Progenitor cell of endocrine pancreas (in vitro differentiated cells): ENCODE measurements at regions not wholly inside any gene's neighbourhood (a gene's known extent, or its start where the extent isn't known, plus 50 kb on each side); places are given as distances from the start of the nearest gene placed in this dataset.
"Not testable (repeated sequence)": the region's sequence is repeated elsewhere in the genome, so short reads cannot be mapped to it uniquely, and the experiment has no call there.

Experiments
- DNase-seq: peaks from one replicate; pipeline ENCODE4 v3.0.0; 2021; ENCODE audit warnings: low spot score; ENCODE audit not compliant: unreplicated experiment
- H3K27ac Mint-ChIP-seq: 2 replicates; pipeline ENCODE4 v1.8.0; 2021; ENCODE audit warnings: mild to moderate bottlenecking, moderate library complexity, mixed read lengths
- H3K27me3 Mint-ChIP-seq: 2 replicates; pipeline ENCODE4 v1.8.0; 2021; ENCODE audit warnings: mixed read lengths
- H3K36me3 Mint-ChIP-seq: 2 replicates; pipeline ENCODE4 v1.8.0; 2022; ENCODE audit warnings: mixed read lengths; ENCODE audit not compliant: insufficient read depth
- H3K4me1 Mint-ChIP-seq: 2 replicates; pipeline ENCODE4 v1.8.0; 2021; ENCODE audit warnings: low read depth, mixed read lengths
- H3K4me3 Mint-ChIP-seq: 2 replicates; pipeline ENCODE4 v1.8.0; 2021; ENCODE audit warnings: low read depth, mild to moderate bottlenecking, moderate library complexity, mixed read lengths
- H3K9me3 Mint-ChIP-seq: 2 replicates; pipeline ENCODE4 v1.8.0; 2021; ENCODE audit warnings: low read depth, mixed read lengths
- CTCF ChIP-seq: fragments of 200-600 bp; sonication (generic); IDR thresholded peaks from one replicate; pipeline ENCODE4 v1.5.0; 2021; ENCODE audit warnings: antibody characterized with exemption, mild to moderate bottlenecking; ENCODE audit not compliant: unreplicated experiment

DNA sequence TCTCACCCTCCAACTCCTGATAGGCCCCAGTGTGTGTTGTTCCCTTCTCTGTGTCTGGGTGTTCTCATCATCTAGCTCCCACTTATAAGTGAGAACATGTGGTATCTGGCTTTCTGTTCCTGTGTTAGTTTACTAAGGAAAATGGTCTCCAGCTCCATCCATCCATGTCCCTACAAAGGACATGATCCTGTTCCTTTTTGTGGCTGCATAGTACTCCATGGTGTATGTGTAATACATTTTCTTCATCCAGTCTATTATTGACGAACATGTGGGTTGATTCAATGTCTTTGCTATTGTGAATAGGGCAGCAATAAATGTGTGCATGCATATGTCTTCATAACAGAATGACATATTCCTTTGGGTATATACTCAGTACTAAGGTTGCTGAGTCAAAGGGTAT lies 1397.0 kb downstream of the UQCRFS1 start:
- H3K4me3 Mint-ChIP-seq = no peak overlapping the region
- peaks cover 60% of the 10 kb centered on the region for H3K9me3 Mint-ChIP-seq
- H3K27me3 Mint-ChIP-seq = no peaks in the 10 kb centered on the region
- DNase-seq = no peak
- TF ChIP-seq CTCF = no peak
- H3K27ac Mint-ChIP-seq = no peak overlapping the region
- peaks cover 2% of the 10 kb centered on the region for H3K36me3 Mint-ChIP-seq
- H3K4me1 Mint-ChIP-seq = no peaks in the 10 kb centered on the region

- not testable (repeated sequence) for H3K36me3 Mint-ChIP-seq, H3K27me3 Mint-ChIP-seq, H3K27ac Mint-ChIP-seq, DNase-seq, H3K4me3 Mint-ChIP-seq, H3K4me1 Mint-ChIP-seq
- peaks cover 63% of the 10 kb centered on the region for H3K9me3 Mint-ChIP-seq
Observed at GRCh38 chr19:27814834-27815233, 1398.1 kb downstream of the UQCRFS1 start.

- not testable (repeated sequence) for DNase-seq, H3K4me1 Mint-ChIP-seq, H3K4me3 Mint-ChIP-seq, H3K27ac Mint-ChIP-seq, H3K36me3 Mint-ChIP-seq, H3K27me3 Mint-ChIP-seq
- peaks cover 63% of the 10 kb centered on the region for H3K9me3 Mint-ChIP-seq
Observed at GRCh38 chr19:27814274-27814673, 1398.7 kb downstream of the UQCRFS1 start.

- Mint-ChIP-seq H3K9me3 (peaks cover 40% of the 10 kb centered on the region), H3K4me1 (no peaks in the 10 kb centered on the region), H3K27ac (no peak overlapping the region), H3K36me3 (peaks cover 22% of the 10 kb centered on the region), H3K4me3 (no peak overlapping the region), H3K27me3 (no peaks in the 10 kb centered on the region)
- DNase-seq = no peak
- TF ChIP-seq CTCF = no peak
Observed at GRCh38 chr19:27806471-27807070, 1406.4 kb downstream of the UQCRFS1 start.

- no peaks in the 10 kb centered on the region for H3K4me1 Mint-ChIP-seq
- H3K36me3 Mint-ChIP-seq = peaks cover 24% of the 10 kb centered on the region
- no peak overlapping the region for H3K27ac Mint-ChIP-seq
- H3K9me3 Mint-ChIP-seq = peaks cover 43% of the 10 kb centered on the region
- no peaks in the 10 kb centered on the region for H3K27me3 Mint-ChIP-seq
- no peak overlapping the region for H3K4me3 Mint-ChIP-seq
- DNase-seq = no peak
- no peak for TF ChIP-seq CTCF
Observed at GRCh38 chr19:27805848-27806247, 1407.1 kb downstream of the UQCRFS1 start.

DNA sequence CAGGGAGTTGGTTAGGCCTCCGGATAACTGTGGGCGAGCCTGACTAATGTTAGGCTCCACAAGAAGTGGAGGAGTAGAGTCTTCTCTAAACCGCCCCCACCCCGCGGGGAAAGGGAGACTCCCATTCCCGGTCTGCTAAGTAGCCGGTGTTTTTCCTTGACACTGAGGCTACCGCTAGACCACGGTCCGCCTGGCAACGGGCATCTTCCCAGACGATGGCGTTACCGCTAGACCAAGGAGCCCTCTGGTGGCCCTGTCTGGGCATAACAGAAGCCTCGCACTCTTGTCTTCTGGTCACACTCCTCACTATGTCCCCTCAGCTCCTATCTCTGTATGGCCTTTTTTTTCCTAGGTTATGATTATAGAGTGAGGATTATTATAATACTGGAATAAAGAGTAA lies 1410.7 kb downstream of the UQCRFS1 start:
- H3K36me3 Mint-ChIP-seq = peaks cover 46% of the 10 kb centered on the region
- DNase-seq, H3K4me1 Mint-ChIP-seq, H3K4me3 Mint-ChIP-seq, H3K27me3 Mint-ChIP-seq, H3K27ac Mint-ChIP-seq: not testable (repeated sequence)
- H3K9me3 Mint-ChIP-seq = peaks cover 31% of the 10 kb centered on the region
- TF ChIP-seq CTCF = peak; percentile 21
